Stimulated activated CD8-positive, alpha-beta memory T cell treated with anti-CD3 and anti-CD28 coated beads, Interleukin-15, amount 100 ng/mL, for 48 hours (primary cell): ENCODE measurements at regions not wholly inside any gene's neighbourhood (a gene's known extent, or its start where the extent isn't known, plus 50 kb on each side); places are given as distances from the start of the nearest gene placed in this dataset.

ENCODE experiments used
- DNase-seq, 2 donors: peaks; one replicate each; pipeline ENCODE4 v3.0.0-alpha.2; 2020; ENCODE audit warnings: low read depth in 2 of 2

DNA sequence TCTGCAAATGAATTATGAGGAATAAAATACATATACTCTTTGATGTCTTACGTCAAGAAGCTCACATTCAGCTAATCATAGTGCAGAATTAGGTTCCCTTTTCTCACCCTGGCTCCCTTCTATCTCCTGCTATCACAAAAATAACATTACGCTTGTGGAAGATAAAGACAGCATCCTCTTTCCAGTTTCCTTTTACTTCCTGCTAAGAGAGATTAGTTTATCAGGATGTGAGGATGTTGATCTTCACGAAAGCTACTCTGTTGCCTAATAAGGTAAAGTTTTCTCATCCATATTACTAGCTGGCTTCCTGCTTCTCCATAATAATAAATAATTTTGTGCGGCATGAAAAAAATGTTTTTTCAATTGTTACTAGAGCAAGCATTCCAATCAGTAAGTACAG lies 217.7 kb upstream of the DCN start:
- no peak for DNase-seq

DNA sequence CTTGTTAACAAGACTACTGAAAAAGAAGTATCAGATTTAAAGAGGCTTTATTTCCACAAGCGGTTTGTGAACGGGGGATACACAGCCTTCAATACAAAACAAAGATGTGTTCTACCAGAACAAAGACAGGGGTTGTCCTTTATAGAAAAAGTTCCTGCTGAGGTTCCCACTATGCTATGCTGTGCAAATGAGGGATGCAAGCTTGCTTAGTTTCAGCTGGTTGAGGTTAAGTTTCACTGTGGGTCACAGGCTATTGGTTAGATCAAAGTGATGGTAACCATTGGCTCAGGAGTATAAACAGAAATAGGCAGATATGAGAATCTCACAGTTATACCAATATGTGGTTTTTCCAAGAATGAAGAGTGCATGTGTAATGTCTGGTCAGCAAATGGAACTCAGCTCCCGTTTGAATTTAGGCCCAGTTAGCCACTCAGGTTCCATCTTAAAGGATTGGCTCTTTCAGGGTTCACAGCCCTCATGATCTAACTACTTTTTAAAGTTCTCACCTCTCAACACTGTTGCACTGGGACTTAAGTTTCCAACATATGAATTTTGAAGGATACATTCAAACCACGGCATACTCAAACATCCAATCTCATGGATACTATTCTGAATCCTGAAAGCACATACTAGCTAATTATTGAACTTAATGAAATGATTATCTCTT lies 215.4 kb upstream of the DCN start:
- DNase-seq, result no peak

DNA sequence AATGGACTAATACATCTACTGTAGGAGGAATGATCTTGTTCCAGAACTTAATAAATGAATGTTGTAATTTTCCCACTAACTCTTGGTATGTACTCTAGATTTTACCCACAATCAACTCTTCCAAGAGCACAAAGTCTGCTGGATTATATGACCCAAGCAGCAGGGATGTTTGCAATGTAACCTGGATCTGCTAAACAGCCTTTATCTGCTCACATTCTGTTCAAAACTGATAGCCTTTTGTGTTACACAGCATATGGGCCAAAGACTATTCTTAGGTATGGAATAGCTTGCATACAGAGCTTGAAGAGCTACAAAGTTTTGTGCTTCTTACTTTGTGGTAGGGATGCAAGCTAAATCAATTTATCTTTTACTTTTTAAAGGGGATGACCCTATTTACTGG lies 213.7 kb upstream of the DCN start:
- no peak for DNase-seq

DNA sequence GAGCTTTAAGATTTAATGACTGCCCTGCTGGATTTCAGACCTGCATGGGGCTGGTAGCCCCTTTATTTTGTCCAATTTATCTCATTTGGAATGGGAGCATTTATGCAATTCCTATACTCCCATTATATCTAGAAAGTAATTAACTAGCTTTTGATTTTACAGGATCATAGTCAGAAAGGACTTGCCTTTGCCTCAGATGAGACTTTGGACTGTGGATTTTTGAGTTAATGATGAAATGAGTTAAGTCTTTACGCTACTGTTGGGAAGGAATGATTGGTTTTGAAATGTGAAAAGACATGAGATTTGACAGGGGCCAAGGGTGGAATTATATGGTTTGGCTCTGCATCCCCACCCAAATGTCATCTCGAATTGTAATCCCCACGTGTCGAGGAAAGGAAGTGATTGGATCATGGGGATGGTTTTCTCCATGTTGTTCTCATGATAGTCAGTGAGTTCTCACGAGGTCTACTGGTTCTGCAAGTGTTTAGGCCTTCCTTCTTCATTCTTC lies 213.1 kb upstream of the DCN start:
- DNase-seq, result no peak

DNA sequence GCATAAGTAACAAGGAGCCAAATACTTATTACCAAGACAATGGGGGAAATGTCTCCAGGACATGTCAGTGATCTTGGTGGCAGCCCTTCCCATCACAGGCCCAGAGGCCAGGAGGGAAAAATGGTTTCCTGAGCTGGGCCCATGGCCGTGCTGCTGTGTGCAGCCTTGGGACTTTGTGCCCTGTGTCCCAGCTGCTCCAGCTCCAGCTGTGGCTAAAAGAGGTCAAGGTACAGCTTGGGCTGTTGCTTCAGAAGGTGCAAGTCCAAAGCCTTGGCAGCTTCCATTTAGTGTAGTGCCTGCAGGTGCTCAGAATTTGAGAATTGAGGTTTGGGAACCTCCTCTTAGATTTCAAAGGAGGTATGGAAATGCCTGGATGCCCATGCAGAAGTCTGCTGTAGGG lies 212.3 kb upstream of the DCN start:
- DNase-seq, result no peak

DNA sequence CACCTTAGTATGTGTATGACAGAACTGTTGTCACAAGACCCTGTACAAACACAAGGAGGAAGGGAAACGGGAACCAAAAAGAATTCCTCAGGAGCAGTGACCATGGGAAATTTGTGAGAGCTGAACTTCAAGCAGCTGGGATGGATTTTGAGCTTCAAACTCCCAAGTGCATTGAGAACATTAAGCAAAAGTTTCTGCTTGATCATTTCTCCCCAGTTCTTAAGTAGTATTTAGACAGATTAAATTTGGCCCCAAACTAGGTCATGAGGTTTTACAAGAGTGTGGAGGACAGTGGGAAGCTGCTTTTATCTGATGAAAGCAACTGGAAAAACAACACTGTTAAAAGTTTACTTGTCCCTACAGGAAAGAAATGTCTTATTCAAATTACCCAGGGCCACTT lies 206.0 kb upstream of the DCN start:
- DNase-seq, result no peak

DNA sequence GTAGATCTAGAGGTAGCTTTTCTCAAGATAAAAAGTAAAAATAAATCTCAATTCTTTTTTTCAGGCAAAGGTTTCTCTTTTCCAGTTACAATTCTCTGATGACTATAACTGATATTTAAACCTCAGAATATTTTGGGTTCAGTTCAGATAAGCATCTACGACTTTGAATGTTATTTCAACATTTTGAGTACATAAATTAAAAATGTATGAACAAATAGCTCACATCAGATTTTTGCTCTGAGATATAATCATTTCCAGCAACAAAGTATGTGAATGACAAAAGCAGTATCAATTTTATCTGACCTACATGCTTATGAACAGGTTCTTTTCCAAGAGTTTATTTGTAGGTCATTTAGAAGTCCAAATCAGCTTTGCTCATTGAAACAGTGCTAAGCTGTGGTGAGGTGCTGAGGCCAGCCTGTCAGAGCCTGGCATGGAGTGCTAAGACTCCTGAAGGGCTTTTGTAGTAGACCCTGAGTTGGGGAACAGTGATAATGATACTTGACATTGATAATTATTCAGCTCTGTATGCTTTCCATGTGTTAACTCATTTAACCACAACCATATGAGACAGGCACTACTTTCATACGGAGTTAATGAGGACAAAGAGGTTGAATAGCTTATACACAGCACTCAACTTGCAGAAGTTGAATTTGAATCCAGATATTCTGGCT lies 205.0 kb upstream of the DCN start:
- DNase-seq, result no peak

DNA sequence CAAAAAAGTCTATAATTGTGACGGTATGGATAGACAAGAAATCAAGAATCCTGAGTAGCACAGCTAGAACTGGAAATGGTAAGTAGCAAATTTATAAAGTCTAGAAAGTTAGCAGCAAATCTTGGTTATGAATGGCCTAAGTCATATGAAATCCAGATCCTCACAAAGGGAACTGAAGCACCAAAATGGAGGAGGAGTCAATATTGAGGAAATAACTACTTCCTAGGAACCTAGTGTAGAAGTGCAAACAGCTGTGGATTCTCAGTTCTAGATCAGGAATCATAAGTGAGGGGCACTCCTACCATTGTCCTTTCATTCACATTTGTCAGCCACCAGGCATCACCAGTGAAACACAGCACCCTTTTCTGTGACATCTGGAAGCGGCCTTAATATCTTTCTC lies 202.2 kb upstream of the DCN start:
- no peak for DNase-seq

DNA sequence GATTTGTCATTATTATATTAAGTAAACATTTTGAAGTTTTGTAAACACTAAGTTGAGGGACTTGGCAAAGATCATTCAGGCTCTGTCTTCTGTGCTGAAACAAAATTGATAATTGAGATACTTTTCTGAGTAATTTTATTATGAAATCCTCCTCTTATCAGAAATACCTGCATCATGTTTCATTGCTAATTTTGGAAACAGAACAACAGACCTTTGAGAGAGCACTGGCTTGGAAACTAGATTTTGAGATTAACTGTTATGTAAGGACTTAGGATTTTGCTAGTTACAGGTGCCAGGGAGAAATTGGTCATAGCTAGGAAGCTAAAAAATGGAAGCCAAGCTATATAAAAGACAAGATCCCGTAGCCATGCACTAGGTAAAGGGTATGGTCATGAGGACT lies 201.7 kb upstream of the DCN start:
- no peak for DNase-seq

DNA sequence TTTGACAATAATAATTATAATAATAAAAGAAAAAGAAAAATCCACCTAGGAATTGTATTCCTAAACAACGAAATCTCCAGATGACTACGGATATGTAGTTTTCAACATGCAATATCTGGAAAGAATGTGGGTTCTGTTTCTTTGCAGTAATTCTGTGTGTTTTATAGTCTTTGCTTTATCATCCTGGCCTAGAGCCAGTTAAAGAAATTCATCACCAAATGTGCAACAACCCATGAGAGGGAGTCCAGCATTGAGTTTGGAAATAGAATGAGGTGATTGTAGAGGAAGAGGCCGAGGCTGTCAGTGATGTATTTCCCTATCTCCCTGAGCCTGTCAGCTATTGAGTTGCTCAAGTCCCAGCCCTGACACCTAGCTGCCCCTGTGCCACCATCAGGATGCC lies 200.5 kb upstream of the DCN start:
- no peak for DNase-seq

DNA sequence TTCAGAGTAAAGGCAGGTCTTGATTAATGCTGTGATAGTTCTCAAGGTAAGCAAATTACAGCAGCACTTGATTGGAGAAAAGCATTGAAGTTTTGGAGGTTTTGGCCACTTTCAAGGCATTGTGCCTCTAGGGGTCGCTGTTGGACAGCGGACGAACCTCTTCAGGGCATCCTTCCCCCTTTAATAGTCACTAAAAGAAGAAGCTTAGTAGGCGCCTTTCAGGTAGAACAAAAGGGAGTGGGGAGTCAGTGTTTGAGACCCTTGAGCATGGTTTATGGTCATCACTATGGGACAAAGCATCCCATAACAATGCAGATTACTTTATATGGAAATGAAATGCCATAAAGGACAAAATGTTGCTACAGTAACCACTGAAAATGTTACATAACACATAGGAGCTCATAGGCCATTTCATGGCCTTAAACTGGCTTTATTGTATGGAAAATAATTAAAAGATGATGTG lies 199.5 kb upstream of the DCN start:
- DNase-seq, result peak; percentile 58

DNA sequence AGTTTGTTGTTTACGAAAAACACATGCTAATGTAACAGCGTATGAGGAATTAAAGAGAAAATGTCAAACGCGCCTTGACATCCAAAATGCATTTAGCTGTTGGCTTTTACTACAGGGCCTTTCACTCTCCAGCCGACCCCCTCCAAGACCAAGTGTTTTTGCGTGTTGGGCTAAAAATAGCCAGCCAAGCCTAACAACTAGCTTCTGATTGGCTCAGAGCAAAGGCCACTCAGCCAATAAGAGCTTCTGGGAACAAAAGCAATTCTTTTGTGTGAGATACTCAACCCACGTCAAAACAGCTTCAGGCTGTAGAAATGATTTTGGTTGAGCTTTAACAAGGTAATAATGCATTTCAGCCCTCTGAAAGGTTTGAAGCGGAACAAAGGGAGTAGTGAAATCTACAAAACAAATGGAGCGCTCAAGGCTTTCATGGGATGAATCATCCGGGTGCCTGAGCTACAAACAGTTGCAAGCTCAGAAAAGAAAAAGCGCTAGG lies 198.7 kb upstream of the DCN start:
- no peak for DNase-seq

DNA sequence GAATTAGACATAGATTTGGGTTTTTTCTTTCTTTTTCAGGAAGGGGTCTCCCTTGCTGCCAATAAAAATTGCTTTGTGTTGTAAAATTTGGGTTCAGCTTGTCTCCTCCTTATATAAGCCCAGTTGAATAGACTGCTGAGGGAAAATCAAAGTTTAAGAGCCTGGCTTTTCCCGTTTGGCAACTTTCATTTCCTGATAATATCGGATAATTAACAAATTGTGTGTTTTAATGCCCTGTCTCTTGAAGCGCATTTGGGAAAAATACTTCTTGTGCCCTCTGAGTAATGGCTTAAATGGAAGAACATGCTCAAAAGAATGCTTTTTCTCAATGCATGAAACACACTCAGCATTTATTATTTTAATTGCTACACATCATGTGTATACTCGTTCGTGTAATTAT lies 198.0 kb upstream of the DCN start:
- DNase-seq, result no peak

DNA sequence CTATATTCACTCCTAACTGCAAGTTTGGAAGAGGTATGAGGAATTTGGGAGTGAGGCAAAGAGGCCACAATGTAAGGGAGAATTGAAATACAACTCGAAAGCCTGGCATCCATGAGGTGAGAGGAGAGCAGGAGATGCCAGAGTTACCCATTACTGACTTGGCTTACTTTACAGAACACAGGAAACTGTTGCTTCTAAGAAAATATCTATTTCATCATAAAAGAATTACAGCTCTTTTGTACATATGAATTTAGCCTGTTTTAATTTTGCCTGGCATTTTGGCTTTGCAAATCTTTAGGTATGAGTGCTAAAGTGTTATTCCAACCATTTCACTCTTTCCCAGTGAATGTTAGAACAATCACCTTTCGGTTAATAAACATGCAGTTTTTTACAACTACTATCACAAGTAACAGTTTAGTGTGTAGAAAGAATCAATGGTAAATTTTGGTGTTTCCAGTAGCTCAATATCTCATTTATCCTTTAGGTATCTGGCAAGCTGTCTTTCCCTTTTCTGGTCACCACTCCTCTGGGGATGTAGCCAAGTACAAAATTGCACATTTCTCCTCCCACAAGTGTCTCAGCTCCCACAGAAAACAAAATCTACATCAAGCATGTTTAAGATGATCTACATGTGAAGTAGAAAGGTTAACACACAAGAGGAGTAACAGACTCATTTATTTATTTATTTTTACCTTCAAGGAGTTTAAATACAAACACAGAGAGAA lies 196.6 kb upstream of the DCN start:
- no peak for DNase-seq

DNA sequence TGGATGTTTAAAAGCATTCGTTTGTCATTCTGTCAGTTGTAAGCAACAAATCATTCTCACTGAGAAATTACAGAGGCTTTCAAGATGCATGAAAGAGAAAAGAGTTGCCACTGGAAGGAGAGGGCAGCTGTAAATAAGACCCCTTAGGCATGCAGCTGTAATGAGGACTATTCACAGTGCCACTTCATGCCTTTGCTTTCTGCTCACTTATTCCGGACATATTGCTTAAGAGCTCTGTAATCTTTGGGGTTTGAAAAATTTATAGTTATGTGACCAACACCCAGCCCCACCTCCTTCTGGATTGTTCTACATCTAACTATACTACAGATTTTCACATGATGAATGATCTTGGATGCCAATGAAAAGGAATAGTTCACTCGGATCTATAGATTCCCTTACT lies 194.8 kb upstream of the DCN start:
- no peak for DNase-seq

DNA sequence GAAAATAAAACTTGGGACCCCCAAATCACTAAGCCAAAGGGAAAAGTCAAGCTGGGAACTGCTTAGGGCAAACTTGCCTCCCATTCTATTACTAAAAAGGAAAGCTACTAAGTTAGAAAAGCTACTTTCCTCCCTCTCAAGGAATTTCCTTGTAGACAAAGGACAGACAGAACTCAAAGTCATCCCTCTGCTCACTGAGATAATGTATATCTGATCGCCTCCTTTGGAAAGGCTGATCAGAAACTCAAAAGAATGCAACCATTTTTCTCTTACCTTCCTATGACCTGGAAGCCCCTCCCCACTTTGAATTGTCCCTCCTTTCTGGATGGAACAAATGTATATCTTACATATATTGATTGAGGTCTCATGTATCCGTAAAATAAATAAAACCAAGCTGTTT lies 190.5 kb upstream of the DCN start:
- no peak for DNase-seq

DNA sequence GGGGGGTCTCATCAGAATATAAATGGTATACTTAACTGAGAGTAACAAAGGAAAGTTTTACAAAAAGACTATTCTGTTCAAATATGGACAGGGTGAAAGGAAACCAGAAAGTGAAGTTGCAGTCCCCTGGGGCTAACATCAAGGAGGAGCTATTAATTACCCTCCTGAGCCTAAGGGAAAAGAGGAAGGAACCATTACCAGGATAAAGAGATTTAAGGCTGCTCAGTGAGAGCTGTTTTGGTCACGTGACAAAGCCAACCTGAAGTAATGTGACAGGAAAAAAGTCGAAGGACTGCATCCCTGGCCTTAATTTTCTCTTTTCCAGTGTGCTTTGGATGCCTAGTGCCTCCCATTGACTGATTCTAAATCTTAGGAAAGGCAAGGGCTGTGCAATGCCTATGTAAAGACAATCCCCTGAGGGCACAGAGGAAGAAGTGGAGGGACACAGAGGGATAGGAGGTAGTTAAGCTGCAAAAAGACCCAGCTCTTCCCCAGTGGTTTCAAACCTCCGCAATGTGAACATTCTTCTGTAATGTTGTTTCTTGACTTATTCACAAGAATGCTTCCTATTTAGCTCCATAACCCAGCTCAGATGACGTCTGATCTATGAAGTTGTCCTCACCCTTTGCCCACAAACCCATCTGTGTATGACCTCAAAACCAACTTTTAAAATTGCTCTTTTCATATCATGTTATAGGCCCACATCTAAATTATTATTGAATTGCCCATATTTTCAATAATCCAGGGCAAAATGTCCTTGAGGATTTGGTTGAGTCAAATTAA lies 187.7 kb upstream of the DCN start:
- DNase-seq, result no peak

DNA sequence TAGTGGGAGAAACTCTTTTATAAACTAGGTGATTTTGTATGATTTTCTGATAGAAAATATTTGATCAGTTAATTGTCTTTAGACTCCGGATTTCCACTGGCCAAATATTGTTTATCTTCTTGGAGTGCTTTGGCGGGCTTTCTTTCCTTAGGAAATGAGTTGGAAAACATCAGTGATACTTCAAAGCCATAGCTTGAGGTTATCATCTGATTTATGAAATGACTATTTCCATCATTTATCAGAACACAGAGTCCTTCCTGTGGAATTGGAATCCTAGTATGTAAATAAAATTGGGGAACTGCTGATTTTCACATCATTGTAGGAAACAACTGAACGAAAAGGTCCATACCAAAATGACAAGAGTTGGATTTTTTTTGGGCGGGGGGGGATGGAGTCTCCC lies 186.0 kb upstream of the DCN start:
- DNase-seq, result no peak

DNA sequence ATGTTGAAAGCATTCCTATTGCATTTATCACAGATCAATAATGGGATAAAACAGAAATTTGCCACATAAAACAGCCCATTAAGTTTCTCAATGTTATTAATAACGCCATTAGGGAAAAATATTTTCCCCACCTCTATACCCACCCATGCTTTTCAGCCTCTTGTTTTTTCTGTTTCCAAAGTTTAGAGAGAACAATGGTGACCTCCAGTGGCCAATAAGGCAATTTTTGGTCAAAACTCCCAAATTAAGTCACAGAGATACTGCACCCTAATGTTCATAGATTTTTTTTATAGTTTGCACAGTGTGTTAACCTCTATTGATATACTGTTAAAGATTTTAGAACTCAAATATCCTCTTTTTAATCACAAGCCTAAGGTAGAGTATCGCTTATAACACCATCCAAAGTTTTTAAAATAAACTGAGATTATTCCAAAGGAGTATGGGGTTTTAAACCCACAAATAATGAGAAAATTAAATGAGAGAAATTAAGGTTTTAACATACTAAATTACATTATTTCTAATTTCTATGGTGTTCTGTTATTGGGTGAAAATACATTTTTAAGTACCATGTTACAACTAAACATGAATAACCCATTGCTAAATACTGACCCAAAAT lies 184.7 kb upstream of the DCN start:
- DNase-seq, result no peak

DNA sequence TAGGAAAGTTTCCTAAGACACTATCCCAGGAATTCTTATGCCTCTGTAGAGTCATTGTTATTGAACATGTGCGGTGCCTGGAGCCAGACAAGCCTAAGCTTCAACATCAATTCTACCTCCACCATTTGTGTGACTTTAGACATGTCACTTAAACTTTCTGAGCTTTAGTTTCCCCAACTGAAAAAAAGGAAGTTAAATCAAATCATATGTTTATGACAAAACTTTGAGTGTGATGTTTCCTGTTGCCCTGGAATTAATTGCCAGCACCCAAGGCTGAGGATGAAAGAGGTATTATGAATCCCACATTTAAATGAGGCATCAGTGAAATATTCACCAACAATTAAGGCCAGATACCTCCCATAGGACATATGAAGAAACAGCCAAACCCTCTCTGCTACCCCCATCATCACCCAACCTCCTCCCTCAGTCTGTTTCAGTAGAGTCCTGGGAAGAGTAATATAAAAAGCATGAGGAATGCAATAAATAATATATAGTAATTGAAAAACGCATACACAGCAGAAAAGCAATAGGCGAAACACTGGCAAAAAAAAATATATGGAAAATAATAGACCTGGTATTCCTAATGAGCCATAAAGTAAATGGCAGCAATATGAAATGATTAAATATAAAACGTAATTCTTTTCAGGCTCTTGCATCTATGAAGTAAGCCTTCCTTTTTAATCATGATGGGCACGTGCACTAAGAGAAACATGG lies 182.0 kb upstream of the DCN start:
- no peak for DNase-seq

DNA sequence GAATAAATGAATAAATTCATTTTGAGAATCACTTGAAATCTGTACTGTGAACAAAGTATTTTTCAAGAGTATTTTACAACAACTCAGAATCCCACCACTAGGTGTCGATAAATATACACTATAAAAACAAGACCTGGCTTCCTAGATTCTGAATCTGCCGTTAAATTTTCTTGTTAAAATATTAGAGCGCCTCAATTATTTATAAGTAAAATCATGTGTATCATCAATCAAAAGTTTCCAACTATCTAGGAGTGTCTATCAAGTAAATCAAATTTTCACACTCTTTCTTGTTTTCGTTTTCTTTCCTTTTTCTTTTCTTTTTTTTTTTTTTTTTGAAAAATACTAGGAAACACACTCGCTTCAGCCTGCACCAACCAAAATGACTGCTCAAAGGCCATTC lies 179.2 kb upstream of the DCN start:
- no peak for DNase-seq
